Psoas muscle (tissue), 7 donors: ENCODE measurements at regions not wholly inside any gene's neighbourhood (a gene's known extent, or its start where the extent isn't known, plus 50 kb on each side); places are given as distances from the start of the nearest gene placed in this dataset.

ENCODE experiments used
- ATAC-seq, 4 donors: fragments of 200-7000 bp; cut with Tn5 transposase; one replicate each; pipeline ENCODE4 v1.9.1; 2020; ENCODE audit warnings: moderate library complexity in 3 of 4, mild to moderate bottlenecking in 2 of 4
- DNase-seq, 2 donors: peaks; one replicate each; pipeline ENCODE4 v3.0.0-alpha.2; 2020
- H3K27ac ChIP-seq: fragments of 200-600 bp; one replicate; pipeline ENCODE4 v1.8.0; 2022
- H3K27me3 ChIP-seq, 3 donors: fragments of 200-600 bp in 1 of 3; one replicate each; pipeline versions ENCODE4 v1.6.1 to v1.8.0; 2013 to 2022; ENCODE audit warnings: low read length in 2 of 3, mild to moderate bottlenecking in 2 of 3, moderate library complexity in 1 of 3; ENCODE audit not compliant: insufficient read depth in 3 of 3
- H3K36me3 ChIP-seq, 2 donors: fragments of 200-600 bp in 1 of 2; one replicate each; pipeline versions ENCODE4 v1.6.1 to v1.8.0; 2013 to 2022; ENCODE audit warnings: low read depth in 1 of 2, mild to moderate bottlenecking in 1 of 2, moderate library complexity in 1 of 2; ENCODE audit not compliant: insufficient read depth in 1 of 2
- H3K4me1 ChIP-seq: fragments of 200-600 bp; one replicate; pipeline ENCODE4 v1.8.0; 2022
- H3K4me3 ChIP-seq: fragments of 200-600 bp; one replicate; pipeline ENCODE4 v1.8.0; 2022; ENCODE audit warnings: mild to moderate bottlenecking
- H3K9me3 ChIP-seq: fragments of 200-600 bp; one replicate; pipeline ENCODE4 v1.8.0; 2022
- WGBS, 3 donors: extraction: QIAGEN DNeasy Blood & Tissue Kit; methylation state at CpG; one replicate each; pipeline versions ENCODE4 v1.1.6 to v1.1.7; 2013; 5-methylcytosine and 5-hydroxymethylcytosine counted together
- intact Hi-C, 2 donors: fragments of 100-400 bp; cut with DNase I; formaldehyde crosslinking; loops; one replicate each; pipeline versions ENCODE4 v1.11.0 to v1.14.2; 2022
- TF ChIP-seq, protein P1 (sequence below): fragments of 200-600 bp; IDR thresholded peaks from one replicate; pipeline ENCODE4 v1.8.0; 2022; ENCODE audit warnings: antibody characterized with exemption
- donor health status: healthy with polysubstance abuse.
- donor health status: DM: no; HTN: no; CAD: no; lungs with moderate emphysema.
- donor health status: Bipolar disorder and iron deficiency.
- donor health status: healthy.
- donor health status: DM: yes; HTN: yes; CAD: no.
- donor health status: DM: no; HTN: no; CAD: no.
- donor health status: DM: yes; HTN: yes; CAD: no.

GRCh38 chr4:19230906-19231545, 1020.7 kb upstream of the SLIT2 start:
- intact Hi-C loops, result no loop called here
- ATAC-seq (no peak), DNase-seq (no peak)
- H3K27ac ChIP-seq, result no peak overlapping the region
- no peaks in the 10 kb centered on the region for H3K9me3 ChIP-seq
- 44 to 67% (median 67%) methylated on average over 3 of the region's 3 CpGs for WGBS, 3 donors
- no peaks in the 10 kb centered on the region for H3K36me3 ChIP-seq
- H3K4me3 ChIP-seq, result no peak overlapping the region
- H3K4me1 ChIP-seq, result no peaks in the 10 kb centered on the region
- TF ChIP-seq, protein P1, sequence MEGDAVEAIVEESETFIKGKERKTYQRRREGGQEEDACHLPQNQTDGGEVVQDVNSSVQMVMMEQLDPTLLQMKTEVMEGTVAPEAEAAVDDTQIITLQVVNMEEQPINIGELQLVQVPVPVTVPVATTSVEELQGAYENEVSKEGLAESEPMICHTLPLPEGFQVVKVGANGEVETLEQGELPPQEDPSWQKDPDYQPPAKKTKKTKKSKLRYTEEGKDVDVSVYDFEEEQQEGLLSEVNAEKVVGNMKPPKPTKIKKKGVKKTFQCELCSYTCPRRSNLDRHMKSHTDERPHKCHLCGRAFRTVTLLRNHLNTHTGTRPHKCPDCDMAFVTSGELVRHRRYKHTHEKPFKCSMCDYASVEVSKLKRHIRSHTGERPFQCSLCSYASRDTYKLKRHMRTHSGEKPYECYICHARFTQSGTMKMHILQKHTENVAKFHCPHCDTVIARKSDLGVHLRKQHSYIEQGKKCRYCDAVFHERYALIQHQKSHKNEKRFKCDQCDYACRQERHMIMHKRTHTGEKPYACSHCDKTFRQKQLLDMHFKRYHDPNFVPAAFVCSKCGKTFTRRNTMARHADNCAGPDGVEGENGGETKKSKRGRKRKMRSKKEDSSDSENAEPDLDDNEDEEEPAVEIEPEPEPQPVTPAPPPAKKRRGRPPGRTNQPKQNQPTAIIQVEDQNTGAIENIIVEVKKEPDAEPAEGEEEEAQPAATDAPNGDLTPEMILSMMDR, result no peak
- H3K27me3 ChIP-seq, result no peaks in the 10 kb centered on the region

GRCh38 chr4:19227701-19228100, 1024.0 kb upstream of the SLIT2 start:
- Histone ChIP-seq H3K4me1 (no peaks in the 10 kb centered on the region), H3K9me3 (no peaks in the 10 kb centered on the region), H3K27me3 (no peaks in the 10 kb centered on the region), H3K27ac (no peak overlapping the region), H3K36me3 (no peaks in the 10 kb centered on the region), H3K4me3 (no peak overlapping the region)
- TF ChIP-seq, protein P1, result no peak
- DNase-seq (no peak), ATAC-seq (no peak)
- WGBS, 3 donors, result 22 to 24% (median 22%) methylated on average over 4 of the region's 4 CpGs
- intact Hi-C loops, result no loop called here

DNA sequence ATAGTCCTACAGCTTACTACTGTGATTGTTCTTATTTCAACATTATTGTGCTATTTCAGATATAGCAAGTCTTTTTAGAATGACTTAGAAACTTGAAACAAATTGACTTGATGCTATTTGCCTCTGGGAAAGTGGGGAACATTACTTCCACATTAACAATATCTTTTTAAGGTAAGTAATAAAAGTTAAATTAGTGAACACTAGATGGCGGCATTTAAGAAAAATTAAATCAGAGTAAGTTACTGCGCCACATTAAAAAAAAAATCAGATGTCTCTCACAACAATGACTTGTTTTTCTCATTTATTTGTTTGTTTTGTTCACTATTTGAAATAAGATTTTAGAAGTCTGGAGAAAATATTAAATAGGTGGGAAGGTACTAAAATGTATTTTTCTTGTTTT, 1026.9 kb upstream of the SLIT2 start:
- ATAC-seq (no peak), DNase-seq (no peak)
- Histone ChIP-seq H3K27me3 (no peaks in the 10 kb centered on the region), H3K4me1 (no peaks in the 10 kb centered on the region), H3K36me3 (no peaks in the 10 kb centered on the region), H3K27ac (no peak overlapping the region), H3K4me3 (no peak overlapping the region), H3K9me3 (no peaks in the 10 kb centered on the region)
- TF ChIP-seq, protein P1, result peak; percentile 24
- 32 to 43% (median 40%) methylated on average over 2 of the region's 2 CpGs for WGBS, 3 donors
- intact Hi-C loops, result loop anchor here in 1 of 2 donors (2.0 kb wide), 1 partner anchor 1460 kb away; no protein-coding TSS in a partner anchor

DNA sequence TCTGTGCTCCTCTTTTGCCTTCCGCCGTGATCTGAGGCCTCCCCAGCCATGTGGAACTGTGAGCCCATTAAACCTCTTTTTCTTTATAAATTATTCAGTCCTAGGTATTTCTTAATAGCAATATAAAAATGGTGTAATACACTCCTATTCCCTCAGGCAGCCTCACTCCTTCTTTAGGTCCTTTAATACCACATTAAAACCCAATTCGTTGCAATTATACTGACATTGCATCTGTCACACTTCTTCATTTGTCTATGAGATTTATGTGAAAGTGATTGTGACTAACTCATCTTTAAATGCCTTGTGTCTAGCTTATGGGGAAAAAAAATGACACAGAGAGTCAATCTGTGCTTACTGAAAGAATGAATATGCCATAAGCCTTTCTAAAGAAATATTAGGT, 1035.2 kb upstream of the SLIT2 start:
- intact Hi-C loops, result no loop called here
- H3K27ac ChIP-seq, result no peak overlapping the region
- 88 to 94% (median 91%) methylated on average over 3 of the region's 3 CpGs for WGBS, 3 donors
- H3K4me1 ChIP-seq, result no peaks in the 10 kb centered on the region
- DNase-seq (no peak), ATAC-seq (no peak)
- no peaks in the 10 kb centered on the region for H3K27me3 ChIP-seq
- H3K9me3 ChIP-seq, result no peaks in the 10 kb centered on the region
- H3K36me3 ChIP-seq, result no peaks in the 10 kb centered on the region
- no peak overlapping the region for H3K4me3 ChIP-seq
- TF ChIP-seq, protein P1, result no peak
